ENCODE measurements at regions not wholly inside any gene's neighbourhood (a gene's known extent, or its start where the extent isn't known, plus 50 kb on each side); places are given as distances from the start of the nearest gene placed in this dataset.
"Not testable (repeated sequence)": the region's sequence is repeated elsewhere in the genome, so short reads cannot be mapped to it uniquely, and the experiment has no call there.

GRCh38 chr2:91659917-91660275, 2968.4 kb downstream of the RPIA start:
- peak; percentile 27 for DNase-seq

GRCh38 chr2:91667341-91667740, 2975.9 kb downstream of the RPIA start:
- peak; percentile 0 for DNase-seq

DNA sequence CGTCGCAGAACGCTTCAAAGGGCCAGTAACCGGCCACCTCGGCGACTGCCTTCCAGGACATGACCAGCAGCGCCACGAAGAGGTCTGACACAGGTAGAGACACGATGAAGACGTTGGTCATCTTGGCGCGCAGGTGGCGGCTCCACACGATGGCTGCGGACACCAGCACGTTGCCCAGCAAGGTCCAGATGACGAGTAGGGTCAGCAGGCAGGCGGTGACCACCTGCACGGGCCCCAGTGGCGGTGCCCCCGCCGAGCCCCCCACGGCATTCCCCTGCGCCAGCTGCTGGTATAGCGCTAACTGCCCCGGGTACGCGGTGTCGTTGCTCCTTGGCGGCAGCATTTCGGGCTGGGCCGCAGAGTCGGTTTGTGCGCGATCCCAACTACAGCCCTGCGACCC, 2994.1 kb downstream of the RPIA start:
- DNase-seq = not testable (repeated sequence)

DNA sequence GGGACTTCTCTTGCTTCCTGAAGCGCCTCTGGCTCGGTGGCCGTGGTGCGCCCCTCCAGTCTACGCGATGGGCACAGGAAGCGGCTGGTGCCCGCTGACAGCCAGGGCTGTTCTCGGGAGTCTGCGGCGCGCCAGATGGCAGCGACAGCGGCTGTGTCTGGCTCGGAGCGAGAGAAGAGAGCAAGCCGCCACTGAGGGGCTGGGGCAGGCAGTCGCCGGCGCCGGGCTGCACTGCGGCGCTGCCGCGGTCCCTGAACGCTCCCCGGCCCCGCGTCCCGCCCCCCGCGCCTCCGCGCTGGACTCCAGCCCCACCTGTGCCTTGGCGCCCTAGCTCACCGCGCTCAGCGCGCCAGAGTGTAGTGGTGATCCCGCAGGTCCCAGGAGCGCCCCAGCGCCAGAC, 2994.6 kb downstream of the RPIA start:
- not testable (repeated sequence) for DNase-seq
